ENCODE measurements at regions not wholly inside any gene's neighbourhood (a gene's known extent, or its start where the extent isn't known, plus 50 kb on each side); places are given as distances from the start of the nearest gene placed in this dataset.

DNA sequence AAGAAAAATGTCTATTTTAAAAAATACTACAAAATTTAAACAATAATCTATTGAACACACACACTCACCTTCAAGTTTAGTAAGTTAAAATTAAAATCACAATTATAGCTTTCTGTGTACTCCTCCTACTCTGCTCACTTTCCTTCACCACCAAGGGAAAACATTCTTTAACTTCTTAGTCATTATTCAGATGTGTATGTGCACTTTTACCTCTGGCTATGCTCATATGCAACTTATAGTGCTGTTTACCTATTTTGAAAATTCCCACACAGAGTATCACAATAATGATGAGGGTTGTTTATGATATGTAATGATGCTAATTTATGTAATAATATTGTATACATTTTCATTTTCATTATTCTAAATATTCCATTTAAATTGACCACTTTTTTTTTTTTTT lies 661.4 kb downstream of the MRPL39 start:
- H3K9ac ChIP-seq (replicated peaks in 1 of 4; ENCODE audit: extremely low read depth in 1 of 4, low read depth in 3 of 4, low read length in 3 of 4) = no peak overlapping the region
- no peak overlapping the region for H2BK5ac ChIP-seq (ENCODE audit: low read depth, low read length)
- no peak overlapping the region for H4K5ac ChIP-seq (ENCODE audit: insufficient read length, low read depth, low read length)
- H3K18ac ChIP-seq (ENCODE audit: extremely low read depth, low read length) = no peak overlapping the region
- H2BK15ac ChIP-seq (ENCODE audit: low read length) = no peak overlapping the region
- no peaks in the 10 kb centered on the region for H3K9me3 ChIP-seq (ENCODE audit: insufficient read depth in 2 of 2, low read depth in 1 of 2, low read length in 1 of 2)
- POLR2A ChIA-PET (ENCODE audit: partially characterized antibody) = no interaction called here
- H3K4me3 ChIP-seq (ENCODE audit: extremely low read depth in 1 of 4, insufficient read depth in 2 of 4, low read depth in 3 of 4, low read length in 4 of 4) = no peak overlapping the region
- DNase-seq (ENCODE audit: low read depth in 1 of 2, low spot score in 2 of 2) (no peak), FAIRE-seq (no peak)
- no peak overlapping the region for H2AFZ ChIP-seq (ENCODE audit: low read length)
- no peaks in the 10 kb centered on the region for H3K27me3 ChIP-seq (replicated peaks in 1 of 4; ENCODE audit: control insufficient read depth in 3 of 4, extremely low read depth in 1 of 4, insufficient read depth in 3 of 4, low read length in 3 of 4)
- no peaks in the 10 kb centered on the region for H3K79me1 ChIP-seq (ENCODE audit: low read depth, low read length)
- no peak overlapping the region for H2BK120ac ChIP-seq (replicated peaks; ENCODE audit: low read depth, low read length)
- no peak overlapping the region for H2AK5ac ChIP-seq (ENCODE audit: low read depth, low read length)
- H3K4me1 ChIP-seq (replicated peaks in 1 of 4; ENCODE audit: control insufficient read depth in 3 of 4, insufficient read depth in 4 of 4, low read length in 3 of 4) = peaks cover 0 to 6% (median 4%) of the 10 kb centered on the region in 4 experiments; a peak in 4 of 7 replicates
- no peak overlapping the region for H3K4ac ChIP-seq (replicated peaks; ENCODE audit: insufficient read length, low read depth, low read length)
- H3K23ac ChIP-seq (ENCODE audit: insufficient read length) = no peak overlapping the region
- H3K23me2 ChIP-seq (ENCODE audit: low read depth, low read length) = no peaks in the 10 kb centered on the region
- no peak overlapping the region for H3K4me2 ChIP-seq (ENCODE audit: insufficient read depth in 1 of 2, low read depth in 2 of 2, low read length in 2 of 2)
- H3K79me2 ChIP-seq (ENCODE audit: control insufficient read depth in 1 of 2, insufficient read depth in 2 of 2, low read length in 2 of 2) = no peaks in the 10 kb centered on the region
- no peaks in the 10 kb centered on the region for H4K20me1 ChIP-seq (replicated peaks in 1 of 2; ENCODE audit: control insufficient read depth in 1 of 2, insufficient read depth in 2 of 2, low read length in 2 of 2)
- no peak overlapping the region for H3K14ac ChIP-seq (ENCODE audit: insufficient read length)
- H2BK12ac ChIP-seq (ENCODE audit: low read depth, low read length) = no peak overlapping the region
- no peak overlapping the region for H4K8ac ChIP-seq (ENCODE audit: extremely low read depth, insufficient read depth, low read length)
- no peak overlapping the region for H2BK20ac ChIP-seq (ENCODE audit: low read length)
- no peak overlapping the region for H3K56ac ChIP-seq (replicated peaks; ENCODE audit: insufficient read length, low read depth, low read length)
- no peak overlapping the region for H3K27ac ChIP-seq (ENCODE audit: low read depth, low read length)
- H3K36me3 ChIP-seq (ENCODE audit: control insufficient read depth in 2 of 4, insufficient read depth in 4 of 4, low read length in 3 of 4) = no peaks in the 10 kb centered on the region
- CTCF ChIA-PET (ENCODE audit: partially characterized antibody) = no interaction called here
- H4K91ac ChIP-seq (replicated peaks; ENCODE audit: insufficient read length, low read length) = no peak overlapping the region
- TF ChIP-seq FOSL1 (IDR thresholded peaks at IDR 0.05; ENCODE audit: insufficient read depth, low read depth, low read length) (no peak), KDM1A (IDR thresholded peaks at IDR 0.05; ENCODE audit: borderline replicate concordance, low read length) (no peak), TCF12 (IDR thresholded peaks at IDR 0.05; ENCODE audit: low read depth, low read length) (no peak), POLR2AphosphoS5 (IDR thresholded peaks at IDR 0.05; ENCODE audit: low read depth, low read length) (no peak), RXRA (IDR thresholded peaks at IDR 0.05; ENCODE audit: insufficient read depth, low read depth, low read length) (no peak), EP300 (IDR thresholded peaks at IDR 0.05; ENCODE audit: borderline replicate concordance in 1 of 2, low read depth in 2 of 2, low read length in 2 of 2) (no peak)
